ENCODE measurements at regions not wholly inside any gene's neighbourhood (a gene's known extent, or its start where the extent isn't known, plus 50 kb on each side); places are given as distances from the start of the nearest gene placed in this dataset.

DNA sequence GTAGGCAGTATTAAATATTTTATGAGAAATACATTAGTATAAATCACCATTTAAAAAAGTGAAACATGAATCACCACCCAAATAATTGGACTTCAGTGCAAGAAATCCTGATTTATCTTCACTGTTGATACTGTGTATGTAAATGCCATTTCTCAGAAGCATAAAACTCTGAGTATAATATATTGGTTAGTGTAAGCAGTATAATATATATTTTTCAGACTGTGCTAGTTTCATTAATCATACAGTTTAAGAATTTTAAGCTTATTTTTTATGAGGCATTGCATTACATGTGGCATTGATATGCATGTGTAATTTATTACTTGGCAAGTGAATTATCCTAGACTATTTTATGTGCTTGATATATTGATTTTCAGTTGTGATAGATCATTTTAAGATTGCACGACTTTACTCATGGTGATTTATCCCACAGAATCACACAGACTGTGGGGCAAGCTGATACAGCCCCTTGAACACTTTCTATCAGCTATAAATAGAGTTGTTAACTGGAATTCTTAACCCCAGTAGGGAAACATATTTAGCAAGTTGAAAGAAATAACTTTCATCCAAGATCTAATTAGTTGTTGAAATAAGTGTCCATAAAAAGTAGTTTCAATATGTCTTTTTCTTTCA lies 403.5 kb downstream of the RPL10L start:
- DNase-seq (ENCODE audit: low spot score in 2 of 2) (no peak), ATAC-seq (no peak)
- no peak overlapping the region for H3K27ac Mint-ChIP-seq
- peaks cover 2 to 10% of the 10 kb centered on the region in 2 donors for H3K9me3 Mint-ChIP-seq
- no peaks in the 10 kb centered on the region for H3K36me3 Mint-ChIP-seq

DNA sequence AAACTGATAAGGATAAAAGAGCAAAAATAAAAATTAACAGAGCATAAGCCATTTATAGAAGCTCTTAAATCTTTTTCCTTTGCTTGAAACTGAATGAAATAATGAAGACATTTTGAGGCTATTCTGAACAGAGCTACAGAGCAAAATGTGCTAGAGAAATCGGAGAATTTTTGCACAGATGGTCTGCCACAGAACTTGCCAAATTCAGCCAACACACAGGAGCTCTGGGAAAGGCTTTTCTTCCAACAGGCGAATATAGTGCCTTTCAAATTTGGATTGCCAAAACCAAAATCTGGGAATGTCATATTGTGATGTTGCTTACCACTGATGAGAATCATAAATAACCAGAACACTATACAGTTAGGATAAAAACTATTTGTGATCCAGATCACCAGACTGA lies 406.3 kb downstream of the RPL10L start:
- ATAC-seq = no peak
- Mint-ChIP-seq H3K9me3 (peaks cover 20 to 23% of the 10 kb centered on the region in 2 donors), H3K36me3 (no peaks in the 10 kb centered on the region), H3K27ac (no peak overlapping the region)
- DNase-seq (ENCODE audit: low spot score in 2 of 2) = no peak

GRCh38 chr14:46233786-46234185 lies 417.8 kb downstream of the RPL10L start:
- H3K9me3 Mint-ChIP-seq = peaks cover 6 to 10% of the 10 kb centered on the region in 2 donors
- peaks cover 0 to 3% of the 10 kb centered on the region in 2 donors for H3K36me3 Mint-ChIP-seq
- DNase-seq (ENCODE audit: low spot score in 2 of 2) (no peak), ATAC-seq (no peak)
- no peak overlapping the region for H3K27ac Mint-ChIP-seq

DNA sequence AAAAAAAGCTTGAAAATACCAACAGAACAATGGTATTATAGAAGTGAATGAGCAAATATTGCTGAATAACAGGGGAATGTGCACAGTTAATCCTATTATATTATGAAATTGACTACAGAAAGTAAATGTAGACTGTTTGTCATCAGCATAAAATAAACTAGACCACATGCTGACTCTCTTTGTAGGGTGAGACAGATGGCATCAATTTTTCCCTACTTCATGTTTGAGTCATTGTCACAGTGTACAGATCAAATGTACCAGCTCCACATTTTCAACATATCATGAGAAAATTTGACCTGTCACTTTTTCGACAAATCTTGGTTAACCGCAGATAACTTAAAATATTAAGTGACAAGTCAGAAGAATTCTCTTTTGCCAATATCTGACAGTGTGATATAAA lies 421.0 kb downstream of the RPL10L start:
- no peak overlapping the region for H3K27ac Mint-ChIP-seq
- DNase-seq (ENCODE audit: low spot score in 2 of 2) (no peak), ATAC-seq (no peak)
- peaks cover 0 to 4% of the 10 kb centered on the region in 2 donors for H3K36me3 Mint-ChIP-seq
- H3K9me3 Mint-ChIP-seq = peaks cover 9 to 13% of the 10 kb centered on the region in 2 donors

GRCh38 chr14:46215801-46216200 lies 435.8 kb downstream of the RPL10L start:
- Mint-ChIP-seq H3K9me3 (peaks cover 3 to 13% of the 10 kb centered on the region in 2 donors), H3K27ac (no peak overlapping the region), H3K36me3 (no peaks in the 10 kb centered on the region)
- DNase-seq (ENCODE audit: low spot score in 2 of 2) = no peak
- no peak for ATAC-seq

DNA sequence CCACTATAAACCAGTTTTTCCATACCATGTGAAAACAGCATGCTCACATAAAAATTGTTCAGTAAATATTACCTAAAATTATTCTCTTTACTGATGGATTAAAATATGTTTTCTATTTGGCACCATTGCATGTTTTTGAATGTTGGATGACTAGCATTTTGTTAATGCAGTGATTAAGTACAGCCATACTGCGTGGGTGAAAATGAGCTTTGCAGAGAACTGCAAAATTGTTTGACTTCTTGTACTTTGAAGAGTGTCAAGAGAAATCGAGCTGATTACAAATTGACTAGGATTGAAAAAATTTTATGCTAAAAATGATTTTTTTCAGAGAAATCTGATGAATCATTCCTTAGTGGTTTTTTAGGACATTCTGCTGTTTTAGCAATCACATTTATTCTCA lies 452.9 kb downstream of the RPL10L start:
- Mint-ChIP-seq H3K9me3 (peaks cover 7 to 9% of the 10 kb centered on the region in 2 donors), H3K27ac (no peak overlapping the region), H3K36me3 (no peaks in the 10 kb centered on the region)
- ATAC-seq (no peak), DNase-seq (ENCODE audit: low spot score in 2 of 2) (no peak)

DNA sequence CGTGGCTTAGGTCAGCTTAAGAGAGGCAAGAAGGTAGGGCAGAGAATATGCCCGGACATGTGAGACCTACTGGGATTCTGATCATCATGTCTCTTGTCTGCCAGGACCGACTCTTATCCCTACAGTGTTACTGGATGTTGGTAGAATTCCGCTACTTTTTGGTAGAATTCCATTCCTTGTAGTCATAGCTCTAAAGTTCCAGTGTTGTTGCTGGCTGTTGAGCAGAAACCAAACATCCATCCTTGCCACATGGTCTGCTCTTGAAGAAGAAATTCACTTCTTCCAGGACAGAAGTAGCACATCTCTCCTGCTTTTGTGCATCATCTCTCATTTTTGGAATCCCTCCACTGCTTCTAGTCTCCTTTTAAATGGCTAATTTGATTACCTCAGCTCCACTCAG lies 453.7 kb downstream of the RPL10L start:
- peaks cover 7 to 9% of the 10 kb centered on the region in 2 donors for H3K9me3 Mint-ChIP-seq

More for the DNA sequence above, 453.7 kb downstream of the RPL10L start:
- DNase-seq (ENCODE audit: low spot score in 2 of 2) (no peak), ATAC-seq (no peak)
- Mint-ChIP-seq H3K27ac (no peak overlapping the region), H3K36me3 (no peaks in the 10 kb centered on the region)
